Inferior parietal cortex (tissue), 1 donor: ENCODE measurements at regions not wholly inside any gene's neighbourhood (a gene's known extent, or its start where the extent isn't known, plus 50 kb on each side); places are given as distances from the start of the nearest gene placed in this dataset.
A peak's percentile ranks its signal among the peaks of the same experiment; 100 is the strongest.

Experiments
- DNase-seq: peaks from one replicate; pipeline ENCODE4 v3.0.0-alpha.2; 2016; ENCODE audit errors: extremely low spot score

DNA sequence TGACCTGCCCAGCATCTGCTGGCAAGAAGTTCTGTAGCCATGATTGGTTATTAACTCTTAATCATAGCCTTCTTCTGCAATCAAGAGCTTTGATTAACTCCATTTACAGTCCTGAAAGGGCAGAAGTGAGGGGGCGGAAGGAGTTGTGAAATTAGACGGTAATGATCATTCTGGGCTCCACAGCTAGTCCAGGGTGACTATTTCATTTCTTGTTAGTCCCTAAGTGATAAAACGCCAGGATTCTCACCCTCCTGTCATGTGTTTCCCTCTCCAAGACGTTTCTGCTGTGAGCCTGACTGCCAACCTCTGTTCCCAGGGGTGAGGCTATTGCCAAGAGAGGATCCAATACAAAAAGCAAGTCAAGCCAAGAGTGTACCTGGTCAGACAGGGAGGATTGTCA lies 155.9 kb upstream of the IPO5 start:
- no peak for DNase-seq

GRCh38 chr13:97798171-97798821 lies 155.2 kb upstream of the IPO5 start:
- DNase-seq: peak; percentile 40

GRCh38 chr13:97798836-97799235 lies 154.6 kb upstream of the IPO5 start:
- DNase-seq: no peak

DNA sequence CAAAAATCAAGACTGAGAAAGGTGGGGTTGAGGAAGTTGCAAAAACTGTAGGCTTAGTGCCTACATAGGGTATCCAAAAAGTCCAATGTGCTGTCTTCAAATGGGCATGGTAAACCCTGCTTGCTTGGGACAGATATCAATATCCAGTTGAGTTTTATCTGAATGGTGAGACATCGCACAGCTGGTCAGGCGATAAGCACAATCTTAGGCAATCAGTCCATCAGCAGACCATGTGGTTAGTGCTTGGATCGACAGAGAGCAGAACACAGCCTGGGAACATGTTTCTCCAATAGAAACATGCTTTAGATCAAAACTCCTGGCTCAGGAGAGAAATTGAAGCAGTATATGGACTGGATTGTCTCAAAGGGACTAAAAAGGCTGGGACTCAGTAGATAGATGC lies 151.3 kb upstream of the IPO5 start:
- DNase-seq: no peak

GRCh38 chr13:97809576-97809975 lies 143.9 kb upstream of the IPO5 start:
- DNase-seq: peak; percentile 55

DNA sequence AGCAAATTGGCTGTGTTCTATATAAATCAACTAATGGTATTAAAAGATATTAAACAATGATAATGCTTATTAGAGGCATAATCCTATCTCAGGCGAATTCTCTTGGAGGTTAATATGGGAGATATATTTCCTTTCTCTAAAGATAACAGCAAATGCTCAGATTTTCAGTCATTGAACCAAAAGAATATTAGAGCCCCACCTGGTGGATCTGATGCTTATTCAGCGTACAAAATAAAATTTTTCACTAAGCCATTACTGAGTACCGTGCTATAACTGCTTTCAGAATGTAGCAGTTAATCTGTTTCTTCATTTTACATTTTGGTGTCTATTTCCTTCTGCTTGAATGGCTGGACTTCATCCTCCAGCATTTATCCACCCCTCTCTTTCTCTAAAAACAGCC lies 143.3 kb upstream of the IPO5 start:
- peak; percentile 75 for DNase-seq

GRCh38 chr13:97822377-97822776 lies 131.1 kb upstream of the IPO5 start:
- DNase-seq: no peak

DNA sequence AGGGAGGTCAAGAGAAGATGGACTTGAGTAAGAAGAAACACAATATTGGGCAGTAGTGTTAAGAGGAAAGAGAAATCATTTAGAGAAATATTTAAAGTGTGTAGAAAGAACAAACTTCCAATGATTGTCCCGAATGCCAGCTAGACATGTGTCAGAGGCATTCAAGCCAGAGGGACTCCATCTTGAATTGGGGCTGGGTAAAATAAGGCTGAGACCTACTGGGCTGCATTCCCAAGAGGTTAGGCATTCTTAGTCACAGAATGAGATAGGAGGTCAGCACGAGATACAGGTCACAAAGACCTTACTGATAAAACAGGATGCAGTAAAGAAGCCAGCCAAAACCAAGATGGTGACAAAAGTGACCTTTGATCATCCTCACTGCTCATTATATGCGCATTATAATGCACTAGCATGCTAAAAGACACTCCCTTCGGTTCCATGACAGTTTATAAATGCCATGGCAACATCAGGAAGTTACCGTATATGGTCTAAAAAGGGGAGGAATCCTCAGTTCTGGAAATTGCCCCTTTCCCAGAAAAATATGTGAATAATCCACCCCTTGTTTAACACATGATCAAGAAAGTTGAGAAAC lies 127.0 kb upstream of the IPO5 start:
- no peak for DNase-seq

DNA sequence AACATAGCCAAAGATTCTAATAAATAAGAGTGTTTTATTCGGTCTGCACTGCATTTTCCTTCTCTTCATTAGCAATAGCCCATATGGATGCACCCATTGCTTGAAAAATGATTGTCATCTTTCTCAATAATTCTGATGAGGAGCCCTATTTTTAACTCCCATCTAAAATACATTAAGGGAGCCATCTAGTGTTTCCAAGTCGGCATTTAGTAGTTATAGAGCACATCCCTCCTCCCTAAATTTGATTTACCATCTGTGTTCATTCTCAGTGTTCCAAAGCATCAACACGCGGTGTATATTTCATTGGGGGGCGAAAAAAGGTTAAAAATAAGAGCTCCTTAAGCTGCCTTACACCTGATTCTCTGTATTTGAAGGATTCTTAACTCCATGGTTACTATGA lies 119.2 kb upstream of the IPO5 start:
- no peak for DNase-seq

DNA sequence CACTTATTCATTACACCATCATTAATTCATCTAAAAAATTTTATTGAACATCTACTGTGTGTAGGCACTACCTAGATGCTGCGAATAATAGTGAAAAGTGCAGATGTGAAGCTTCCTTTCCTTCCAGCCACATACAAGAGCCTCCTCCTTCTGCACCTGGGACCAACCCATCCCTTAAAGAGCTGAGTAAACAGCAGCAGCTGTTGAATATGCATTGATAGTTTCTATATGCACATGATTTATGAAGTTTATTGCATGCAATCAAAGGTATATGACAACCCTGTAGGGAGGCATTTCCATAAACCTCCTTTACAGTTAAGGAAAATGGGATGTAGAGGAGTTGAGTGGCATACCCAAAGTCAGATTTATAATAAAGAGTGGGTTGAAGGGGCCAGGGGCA lies 110.3 kb upstream of the IPO5 start:
- no peak for DNase-seq

DNA sequence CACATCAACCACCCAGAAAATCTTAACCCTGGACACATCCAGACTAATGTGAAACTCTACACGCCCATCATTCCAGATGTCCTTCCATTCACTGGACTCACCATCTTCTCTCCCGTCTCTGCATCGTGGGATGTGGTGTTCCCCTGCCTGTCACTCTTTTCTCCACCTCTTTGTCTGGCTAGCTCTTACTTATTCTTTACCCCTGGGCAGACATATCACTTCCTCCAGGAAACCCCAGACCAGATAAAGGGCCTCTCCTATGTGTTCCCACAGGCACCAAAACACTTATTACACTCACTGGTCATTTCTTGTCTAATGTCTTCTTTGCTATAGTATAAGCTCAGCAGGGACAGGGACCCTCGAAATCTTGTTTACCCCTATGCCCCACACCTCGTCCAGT lies 109.3 kb upstream of the IPO5 start:
- DNase-seq: no peak

- DNase-seq: no peak
Measured at GRCh38 chr13:97848886-97849285, 104.6 kb upstream of the IPO5 start.

GRCh38 chr13:97849305-97849704 lies 104.2 kb upstream of the IPO5 start:
- no peak for DNase-seq

DNA sequence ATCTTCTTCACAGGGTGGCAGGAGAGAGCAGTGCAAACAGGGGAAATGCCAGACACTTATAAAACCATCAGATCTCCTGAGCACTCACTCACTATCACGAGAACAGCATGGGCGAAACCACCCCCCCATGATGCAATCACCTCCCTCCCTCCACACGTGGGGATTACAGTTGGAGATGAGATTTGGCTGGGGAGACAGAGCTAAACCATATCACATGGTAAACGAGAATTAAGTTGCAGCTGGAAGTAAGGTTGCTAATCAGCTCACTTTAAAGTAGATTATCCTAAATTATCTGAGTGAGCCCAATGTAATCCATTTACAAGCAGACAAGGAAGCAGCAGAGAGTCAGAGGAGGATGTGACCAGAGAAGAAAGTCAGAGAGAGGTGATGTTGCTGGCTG lies 102.2 kb upstream of the IPO5 start:
- no peak for DNase-seq

DNA sequence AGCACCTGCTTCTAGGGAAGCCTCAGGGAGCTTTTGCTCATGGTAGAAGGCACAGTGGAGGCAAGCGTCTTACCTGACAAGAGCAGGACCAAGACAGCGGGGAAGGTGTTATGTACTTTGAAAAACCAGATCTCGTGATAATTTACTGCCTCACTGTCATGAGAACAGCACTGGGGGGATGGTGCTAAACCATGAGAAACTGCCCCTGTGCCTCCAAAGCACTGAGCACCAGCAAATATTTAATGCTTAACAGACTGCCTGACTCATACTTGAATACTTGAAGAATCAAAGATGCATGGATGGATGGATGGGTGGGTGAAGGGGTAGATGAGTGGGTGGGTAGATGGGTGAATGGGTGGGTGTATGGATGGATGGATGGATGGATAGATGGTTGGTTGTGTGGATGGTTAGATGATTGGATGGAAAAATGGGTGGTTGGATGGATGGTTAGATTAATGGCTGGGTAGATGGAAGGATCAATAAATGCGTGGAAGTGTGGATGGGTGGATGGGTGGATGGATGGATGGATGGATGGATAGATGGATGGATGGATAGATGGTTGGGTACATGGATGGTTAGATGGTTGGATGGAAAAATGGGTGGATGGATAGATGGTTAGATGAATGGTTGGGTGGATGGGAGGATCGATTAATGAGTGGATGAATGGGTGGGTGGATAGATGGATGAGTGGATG lies 101.1 kb upstream of the IPO5 start:
- no peak for DNase-seq

DNA sequence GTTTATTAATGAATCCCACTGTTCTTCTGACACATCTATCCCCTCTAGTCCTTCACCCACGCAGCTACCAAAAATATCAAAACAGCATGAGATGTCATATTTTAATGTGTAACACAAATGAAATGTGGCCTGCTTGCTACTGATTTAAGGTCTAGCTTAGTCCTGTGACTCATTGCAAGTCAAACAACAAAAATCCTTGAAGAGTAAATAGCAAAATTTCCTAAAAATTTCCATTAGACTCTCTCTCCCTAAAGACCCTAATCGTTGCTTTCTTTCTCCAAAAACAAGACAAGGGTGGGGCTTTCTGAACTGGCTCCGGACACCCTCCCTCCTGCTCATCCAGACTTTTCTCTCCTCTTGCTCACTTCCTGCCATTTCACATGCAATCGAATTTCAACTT lies 99.9 kb upstream of the IPO5 start:
- no peak for DNase-seq

- DNase-seq: peak; percentile 85
Measured at GRCh38 chr13:97855570-97856303, 97.7 kb upstream of the IPO5 start.

- no peak for DNase-seq
Measured at GRCh38 chr13:97856304-97856675, 97.2 kb upstream of the IPO5 start.

GRCh38 chr13:97858161-97858560 lies 95.3 kb upstream of the IPO5 start:
- no peak for DNase-seq

GRCh38 chr13:97866346-97866745 lies 87.1 kb upstream of the IPO5 start:
- DNase-seq: no peak

GRCh38 chr13:97866751-97867150 lies 86.7 kb upstream of the IPO5 start:
- DNase-seq: no peak

- no peak for DNase-seq
Measured at GRCh38 chr13:97873398-97873797, 80.1 kb upstream of the IPO5 start.

DNA sequence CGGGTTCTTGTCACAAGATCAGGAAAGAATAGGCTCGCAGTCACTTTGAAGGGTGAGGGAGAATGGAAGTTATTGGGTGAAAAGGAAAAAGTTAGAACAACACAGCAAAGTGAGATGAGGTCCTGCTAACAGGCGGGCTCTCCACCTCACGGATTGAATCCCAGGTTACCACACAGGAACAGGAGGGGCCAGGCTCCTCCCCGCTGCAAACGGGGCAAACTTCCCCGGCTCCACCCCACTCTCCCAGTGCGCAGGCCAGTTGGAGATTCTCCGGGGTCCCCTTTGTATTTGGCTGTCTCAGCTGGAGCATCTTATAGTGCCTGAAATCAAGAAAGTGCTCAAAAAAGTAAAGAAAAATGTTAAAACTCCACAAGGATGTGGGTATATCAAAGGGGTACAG lies 78.3 kb upstream of the IPO5 start:
- no peak for DNase-seq
